Keratinocyte (primary cell): ENCODE measurements at regions not wholly inside any gene's neighbourhood (a gene's known extent, or its start where the extent isn't known, plus 50 kb on each side); places are given as distances from the start of the nearest gene placed in this dataset.
"Not testable (repeated sequence)": the region's sequence is repeated elsewhere in the genome, so short reads cannot be mapped to it uniquely, and the experiment has no call there.

Experiments used
- DNase-seq: peaks from one replicate; pipeline ENCODE4 v3.0.0-alpha.2; 2011; ENCODE audit warnings: low read depth, missing footprints, low spot score
- FAIRE-seq: peaks from 2 replicates; lab custom pipeline; 2011; peaks lifted over from hg19 to GRCh38; lab: Jason Lieb, UNC
- H2AFZ ChIP-seq: 2 replicates; pipeline ENCODE4 v1.6.0; 2012; ENCODE audit warnings: low read length, control low read depth, inconsistent platforms; ENCODE audit not compliant: control insufficient read depth
- H3K27ac ChIP-seq: 2 replicates; pipeline ENCODE4 v1.5.1; 2011; ENCODE audit warnings: low read length; ENCODE audit not compliant: control insufficient read depth, insufficient read depth
- H3K27me3 ChIP-seq: 3 replicates; pipeline ENCODE4 v1.6.0; 2011; ENCODE audit warnings: low read length; ENCODE audit not compliant: control insufficient read depth, insufficient read depth; ENCODE audit errors: extremely low read depth
- H3K36me3 ChIP-seq, 2 experiments: 2 replicates in 1 of 2; 3 replicates in 1 of 2; pipeline ENCODE4 v1.5.1; 2011; ENCODE audit warnings: low read length in 2 of 2, mild to moderate bottlenecking in 1 of 2; ENCODE audit not compliant: control insufficient read depth in 2 of 2, insufficient read depth in 2 of 2; ENCODE audit errors: extremely low read depth in 1 of 2
- H3K4me1 ChIP-seq: 3 replicates; pipeline ENCODE4 v1.5.1; 2011; ENCODE audit warnings: low read length; ENCODE audit not compliant: control insufficient read depth, insufficient read depth; ENCODE audit errors: extremely low read depth
- H3K4me2 ChIP-seq: 3 replicates; pipeline ENCODE4 v1.6.0; 2011; ENCODE audit warnings: low read depth, low read length; ENCODE audit not compliant: control insufficient read depth, insufficient read depth; ENCODE audit errors: extremely low read depth
- H3K4me3 ChIP-seq, 3 experiments: fragments of 200-600 bp in 1 of 3; sonication (generic) in 1 of 3; 2 replicates in 2 of 3; 3 replicates in 1 of 3; pipeline ENCODE4 v1.5.1; 2011 to 2016; ENCODE audit warnings: low read length in 3 of 3, mild to moderate bottlenecking in 3 of 3, control low read depth in 2 of 3, inconsistent platforms in 1 of 3, low read depth in 1 of 3, mixed read lengths in 1 of 3, mixed run types in 1 of 3, moderate library complexity in 1 of 3; ENCODE audit not compliant: control insufficient read depth in 2 of 3, insufficient read depth in 2 of 3; ENCODE audit errors: extremely low read depth in 1 of 3
- H3K79me2 ChIP-seq: 2 replicates; pipeline ENCODE4 v1.6.0; 2012; ENCODE audit warnings: low read length; ENCODE audit not compliant: control insufficient read depth, insufficient read depth
- H3K9ac ChIP-seq: 3 replicates; pipeline ENCODE4 v1.6.0; 2011; ENCODE audit warnings: low read length; ENCODE audit not compliant: control insufficient read depth, insufficient read depth; ENCODE audit errors: extremely low read depth
- H3K9me1 ChIP-seq: 3 replicates; pipeline ENCODE4 v1.6.0; 2011; ENCODE audit warnings: low read length; ENCODE audit not compliant: control insufficient read depth, insufficient read depth; ENCODE audit errors: extremely low read depth
- H3K9me3 ChIP-seq: 2 replicates; pipeline ENCODE4 v1.5.1; 2012; ENCODE audit warnings: low read depth, low read length; ENCODE audit not compliant: control insufficient read depth
- H4K20me1 ChIP-seq: 3 replicates; pipeline ENCODE4 v1.6.0; 2011; ENCODE audit warnings: low read length; ENCODE audit not compliant: control insufficient read depth, insufficient read depth; ENCODE audit errors: extremely low read depth
- CTCF ChIP-seq, 3 experiments: IDR thresholded peaks in 1 of 3; conservative IDR thresholded peaks in 1 of 3; optimal IDR thresholded peaks in 1 of 3; 2 replicates in 2 of 3; 3 replicates in 1 of 3; pipeline versions ENCODE3 to v1.5.1; 2011; ENCODE audit warnings: low read length in 3 of 3, mild to moderate bottlenecking in 3 of 3, moderate library complexity in 2 of 3, control low read depth in 1 of 3, inconsistent platforms in 1 of 3; ENCODE audit not compliant: insufficient read depth in 2 of 3; ENCODE audit errors: extremely low read depth in 1 of 3
- EZH2 ChIP-seq: IDR thresholded peaks from one replicate; pipeline ENCODE4 v1.6.1; 2012; ENCODE audit warnings: inconsistent platforms, mild to moderate bottlenecking, low read length, moderate library complexity
- dilution Hi-C: fragments of 300-500 bp; cut with MboI; formaldehyde crosslinking; loops from one replicate; pipeline ENCODE4 v1.7.0; 2020; ENCODE audit warnings: low sequenced_read_pairs; ENCODE audit not compliant: extremely low pct_ligation_motif_present

GRCh38 chr2:215826376-215826775, 187.0 kb downstream of the MREG start:
- Histone ChIP-seq H3K4me3 (no peak overlapping the region), H3K27me3 (no peaks in the 10 kb centered on the region)
- no peak for DNase-seq

GRCh38 chr2:215825707-215826106, 187.6 kb downstream of the MREG start:
- H4K20me1 ChIP-seq, result no peaks in the 10 kb centered on the region
- no peaks in the 10 kb centered on the region for H3K79me2 ChIP-seq
- FAIRE-seq (no peak), DNase-seq (no peak)
- H3K9me3 ChIP-seq, result no peaks in the 10 kb centered on the region
- no peaks in the 10 kb centered on the region for H3K9me1 ChIP-seq
- H3K36me3 ChIP-seq, result no peaks in the 10 kb centered on the region
- no peaks in the 10 kb centered on the region for H3K27me3 ChIP-seq
- no peak overlapping the region for H3K27ac ChIP-seq
- H2AFZ ChIP-seq, result no peak overlapping the region
- H3K9ac ChIP-seq, result no peak overlapping the region
- dilution Hi-C loops, result no loop called here
- H3K4me3 ChIP-seq, result no peak overlapping the region
- H3K4me2 ChIP-seq, result no peak overlapping the region
- H3K4me1 ChIP-seq, result peaks cover 8% of the 10 kb centered on the region
- TF ChIP-seq EZH2 (no peak), CTCF (optimal IDR thresholded peaks at IDR 0.05 in 1 of 3, IDR thresholded peaks at IDR 0.05 in 1 of 3, conservative IDR thresholded peaks at IDR 0.05 in 1 of 3; ENCODE audit: extremely low read depth in 1 of 3, insufficient read depth in 2 of 3, low read length in 3 of 3) (no peak)

More at GRCh38 chr2:215826376-215826775, 187.0 kb downstream of the MREG start:
- H3K79me2 ChIP-seq, result no peaks in the 10 kb centered on the region
- H4K20me1 ChIP-seq, result no peaks in the 10 kb centered on the region
- H3K9me3 ChIP-seq, result no peaks in the 10 kb centered on the region
- H3K9me1 ChIP-seq, result no peaks in the 10 kb centered on the region
- H3K27ac ChIP-seq, result no peak overlapping the region
- H3K36me3 ChIP-seq, result no peaks in the 10 kb centered on the region
- TF ChIP-seq CTCF (optimal IDR thresholded peaks at IDR 0.05 in 1 of 3, IDR thresholded peaks at IDR 0.05 in 1 of 3, conservative IDR thresholded peaks at IDR 0.05 in 1 of 3; ENCODE audit: extremely low read depth in 1 of 3, insufficient read depth in 2 of 3, low read length in 3 of 3) (no peak), EZH2 (no peak)
- peak overlapping the region; percentile 75 for H2AFZ ChIP-seq
- no peak overlapping the region for H3K9ac ChIP-seq
- FAIRE-seq, result peak; percentile 56
- dilution Hi-C loops, result no loop called here
- peak overlapping the region; percentile 4 for H3K4me2 ChIP-seq
- peaks cover 8% of the 10 kb centered on the region for H3K4me1 ChIP-seq

GRCh38 chr2:215821298-215821697, 192.1 kb downstream of the MREG start:
- FAIRE-seq, H3K27ac ChIP-seq, H3K9me3 ChIP-seq, H3K9ac ChIP-seq, H3K9me1 ChIP-seq, DNase-seq, H4K20me1 ChIP-seq, H3K27me3 ChIP-seq, dilution Hi-C loops, H3K79me2 ChIP-seq, H3K36me3 ChIP-seq, H3K4me1 ChIP-seq, H3K4me2 ChIP-seq, H3K4me3 ChIP-seq, H2AFZ ChIP-seq: not testable (repeated sequence)

- FAIRE-seq, H3K36me3 ChIP-seq, H4K20me1 ChIP-seq, H3K27ac ChIP-seq, H3K4me2 ChIP-seq, dilution Hi-C loops, DNase-seq, H3K27me3 ChIP-seq, H3K9me3 ChIP-seq, H3K9me1 ChIP-seq, H3K9ac ChIP-seq, H3K79me2 ChIP-seq, H3K4me1 ChIP-seq, H3K4me3 ChIP-seq, H2AFZ ChIP-seq: not testable (repeated sequence)
Measured at GRCh38 chr2:215819713-215820112, 193.6 kb downstream of the MREG start.
